ENCODE measurements at regions not wholly inside any gene's neighbourhood (a gene's known extent, or its start where the extent isn't known, plus 50 kb on each side); places are given as distances from the start of the nearest gene placed in this dataset.
A peak's percentile ranks its signal among the peaks of the same experiment; 100 is the strongest.

DNA sequence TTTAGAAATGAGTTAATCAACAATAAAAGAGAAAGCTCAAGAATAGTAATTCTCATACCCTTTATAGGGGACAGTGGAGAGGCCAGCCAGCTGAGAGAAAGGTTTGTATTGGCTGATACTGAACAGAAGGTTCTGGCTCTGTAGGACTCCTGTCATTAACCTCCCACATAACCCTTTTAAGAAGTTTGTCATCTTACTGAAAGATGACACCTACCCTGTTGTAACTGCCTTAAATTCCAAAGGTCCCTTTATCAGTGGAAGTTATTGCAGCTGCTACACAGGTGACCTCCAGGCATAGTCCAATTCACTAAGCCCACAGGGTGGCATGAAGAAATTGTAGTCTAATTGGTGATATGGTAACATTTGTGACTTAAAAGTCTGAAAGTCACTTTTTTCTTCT is 790.1 kb downstream of the TENT5A start:
- H3K4me3 Mint-ChIP-seq, result no peak overlapping the region
- DNase-seq (ENCODE audit: low spot score), result no peak
- H3K36me3 Mint-ChIP-seq, result peaks cover 6% of the 10 kb centered on the region
- CTCF ChIA-PET, result no interaction called here
- TF ChIP-seq, protein P1, sequence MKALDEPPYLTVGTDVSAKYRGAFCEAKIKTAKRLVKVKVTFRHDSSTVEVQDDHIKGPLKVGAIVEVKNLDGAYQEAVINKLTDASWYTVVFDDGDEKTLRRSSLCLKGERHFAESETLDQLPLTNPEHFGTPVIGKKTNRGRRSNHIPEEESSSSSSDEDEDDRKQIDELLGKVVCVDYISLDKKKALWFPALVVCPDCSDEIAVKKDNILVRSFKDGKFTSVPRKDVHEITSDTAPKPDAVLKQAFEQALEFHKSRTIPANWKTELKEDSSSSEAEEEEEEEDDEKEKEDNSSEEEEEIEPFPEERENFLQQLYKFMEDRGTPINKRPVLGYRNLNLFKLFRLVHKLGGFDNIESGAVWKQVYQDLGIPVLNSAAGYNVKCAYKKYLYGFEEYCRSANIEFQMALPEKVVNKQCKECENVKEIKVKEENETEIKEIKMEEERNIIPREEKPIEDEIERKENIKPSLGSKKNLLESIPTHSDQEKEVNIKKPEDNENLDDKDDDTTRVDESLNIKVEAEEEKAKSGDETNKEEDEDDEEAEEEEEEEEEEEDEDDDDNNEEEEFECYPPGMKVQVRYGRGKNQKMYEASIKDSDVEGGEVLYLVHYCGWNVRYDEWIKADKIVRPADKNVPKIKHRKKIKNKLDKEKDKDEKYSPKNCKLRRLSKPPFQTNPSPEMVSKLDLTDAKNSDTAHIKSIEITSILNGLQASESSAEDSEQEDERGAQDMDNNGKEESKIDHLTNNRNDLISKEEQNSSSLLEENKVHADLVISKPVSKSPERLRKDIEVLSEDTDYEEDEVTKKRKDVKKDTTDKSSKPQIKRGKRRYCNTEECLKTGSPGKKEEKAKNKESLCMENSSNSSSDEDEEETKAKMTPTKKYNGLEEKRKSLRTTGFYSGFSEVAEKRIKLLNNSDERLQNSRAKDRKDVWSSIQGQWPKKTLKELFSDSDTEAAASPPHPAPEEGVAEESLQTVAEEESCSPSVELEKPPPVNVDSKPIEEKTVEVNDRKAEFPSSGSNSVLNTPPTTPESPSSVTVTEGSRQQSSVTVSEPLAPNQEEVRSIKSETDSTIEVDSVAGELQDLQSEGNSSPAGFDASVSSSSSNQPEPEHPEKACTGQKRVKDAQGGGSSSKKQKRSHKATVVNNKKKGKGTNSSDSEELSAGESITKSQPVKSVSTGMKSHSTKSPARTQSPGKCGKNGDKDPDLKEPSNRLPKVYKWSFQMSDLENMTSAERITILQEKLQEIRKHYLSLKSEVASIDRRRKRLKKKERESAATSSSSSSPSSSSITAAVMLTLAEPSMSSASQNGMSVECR (CRISPR knock-in tag; IDR thresholded peaks at IDR 0.05; ENCODE audit: borderline replicate concordance), result no peak
- no peak for TF ChIP-seq SOX15 (CRISPR knock-in tag; IDR thresholded peaks at IDR 0.05)
- no peak for TF ChIP-seq ATF1 (CRISPR knock-in tag; IDR thresholded peaks at IDR 0.05)
- no peak for TF ChIP-seq JUN (CRISPR knock-in tag; IDR thresholded peaks at IDR 0.05)
- no peak for TF ChIP-seq NFE2L1 (CRISPR knock-in tag; IDR thresholded peaks at IDR 0.05)
- no peak for TF ChIP-seq HMGA2 (CRISPR knock-in tag; IDR thresholded peaks at IDR 0.05)
- TF ChIP-seq, protein P2, sequence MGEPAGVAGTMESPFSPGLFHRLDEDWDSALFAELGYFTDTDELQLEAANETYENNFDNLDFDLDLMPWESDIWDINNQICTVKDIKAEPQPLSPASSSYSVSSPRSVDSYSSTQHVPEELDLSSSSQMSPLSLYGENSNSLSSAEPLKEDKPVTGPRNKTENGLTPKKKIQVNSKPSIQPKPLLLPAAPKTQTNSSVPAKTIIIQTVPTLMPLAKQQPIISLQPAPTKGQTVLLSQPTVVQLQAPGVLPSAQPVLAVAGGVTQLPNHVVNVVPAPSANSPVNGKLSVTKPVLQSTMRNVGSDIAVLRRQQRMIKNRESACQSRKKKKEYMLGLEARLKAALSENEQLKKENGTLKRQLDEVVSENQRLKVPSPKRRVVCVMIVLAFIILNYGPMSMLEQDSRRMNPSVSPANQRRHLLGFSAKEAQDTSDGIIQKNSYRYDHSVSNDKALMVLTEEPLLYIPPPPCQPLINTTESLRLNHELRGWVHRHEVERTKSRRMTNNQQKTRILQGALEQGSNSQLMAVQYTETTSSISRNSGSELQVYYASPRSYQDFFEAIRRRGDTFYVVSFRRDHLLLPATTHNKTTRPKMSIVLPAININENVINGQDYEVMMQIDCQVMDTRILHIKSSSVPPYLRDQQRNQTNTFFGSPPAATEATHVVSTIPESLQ (CRISPR knock-in tag; IDR thresholded peaks at IDR 0.05), result no peak
- TF ChIP-seq NFATC4 (CRISPR knock-in tag; IDR thresholded peaks at IDR 0.05), result no peak
- TF ChIP-seq ZNF423 (CRISPR knock-in tag; IDR thresholded peaks at IDR 0.05), result no peak
- no peak for TF ChIP-seq NR1H2 (CRISPR knock-in tag; IDR thresholded peaks at IDR 0.05)
- TF ChIP-seq, protein P3, sequence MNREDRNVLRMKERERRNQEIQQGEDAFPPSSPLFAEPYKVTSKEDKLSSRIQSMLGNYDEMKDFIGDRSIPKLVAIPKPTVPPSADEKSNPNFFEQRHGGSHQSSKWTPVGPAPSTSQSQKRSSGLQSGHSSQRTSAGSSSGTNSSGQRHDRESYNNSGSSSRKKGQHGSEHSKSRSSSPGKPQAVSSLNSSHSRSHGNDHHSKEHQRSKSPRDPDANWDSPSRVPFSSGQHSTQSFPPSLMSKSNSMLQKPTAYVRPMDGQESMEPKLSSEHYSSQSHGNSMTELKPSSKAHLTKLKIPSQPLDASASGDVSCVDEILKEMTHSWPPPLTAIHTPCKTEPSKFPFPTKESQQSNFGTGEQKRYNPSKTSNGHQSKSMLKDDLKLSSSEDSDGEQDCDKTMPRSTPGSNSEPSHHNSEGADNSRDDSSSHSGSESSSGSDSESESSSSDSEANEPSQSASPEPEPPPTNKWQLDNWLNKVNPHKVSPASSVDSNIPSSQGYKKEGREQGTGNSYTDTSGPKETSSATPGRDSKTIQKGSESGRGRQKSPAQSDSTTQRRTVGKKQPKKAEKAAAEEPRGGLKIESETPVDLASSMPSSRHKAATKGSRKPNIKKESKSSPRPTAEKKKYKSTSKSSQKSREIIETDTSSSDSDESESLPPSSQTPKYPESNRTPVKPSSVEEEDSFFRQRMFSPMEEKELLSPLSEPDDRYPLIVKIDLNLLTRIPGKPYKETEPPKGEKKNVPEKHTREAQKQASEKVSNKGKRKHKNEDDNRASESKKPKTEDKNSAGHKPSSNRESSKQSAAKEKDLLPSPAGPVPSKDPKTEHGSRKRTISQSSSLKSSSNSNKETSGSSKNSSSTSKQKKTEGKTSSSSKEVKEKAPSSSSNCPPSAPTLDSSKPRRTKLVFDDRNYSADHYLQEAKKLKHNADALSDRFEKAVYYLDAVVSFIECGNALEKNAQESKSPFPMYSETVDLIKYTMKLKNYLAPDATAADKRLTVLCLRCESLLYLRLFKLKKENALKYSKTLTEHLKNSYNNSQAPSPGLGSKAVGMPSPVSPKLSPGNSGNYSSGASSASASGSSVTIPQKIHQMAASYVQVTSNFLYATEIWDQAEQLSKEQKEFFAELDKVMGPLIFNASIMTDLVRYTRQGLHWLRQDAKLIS (CRISPR knock-in tag; IDR thresholded peaks at IDR 0.05; ENCODE audit: borderline replicate concordance), result no peak
- TF ChIP-seq, protein P4, sequence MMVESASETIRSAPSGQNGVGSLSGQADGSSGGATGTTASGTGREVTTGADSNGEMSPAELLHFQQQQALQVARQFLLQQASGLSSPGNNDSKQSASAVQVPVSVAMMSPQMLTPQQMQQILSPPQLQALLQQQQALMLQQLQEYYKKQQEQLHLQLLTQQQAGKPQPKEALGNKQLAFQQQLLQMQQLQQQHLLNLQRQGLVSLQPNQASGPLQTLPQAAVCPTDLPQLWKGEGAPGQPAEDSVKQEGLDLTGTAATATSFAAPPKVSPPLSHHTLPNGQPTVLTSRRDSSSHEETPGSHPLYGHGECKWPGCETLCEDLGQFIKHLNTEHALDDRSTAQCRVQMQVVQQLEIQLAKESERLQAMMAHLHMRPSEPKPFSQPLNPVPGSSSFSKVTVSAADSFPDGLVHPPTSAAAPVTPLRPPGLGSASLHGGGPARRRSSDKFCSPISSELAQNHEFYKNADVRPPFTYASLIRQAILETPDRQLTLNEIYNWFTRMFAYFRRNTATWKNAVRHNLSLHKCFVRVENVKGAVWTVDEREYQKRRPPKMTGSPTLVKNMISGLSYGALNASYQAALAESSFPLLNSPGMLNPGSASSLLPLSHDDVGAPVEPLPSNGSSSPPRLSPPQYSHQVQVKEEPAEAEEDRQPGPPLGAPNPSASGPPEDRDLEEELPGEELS (CRISPR knock-in tag; IDR thresholded peaks at IDR 0.05), result no peak
- TF ChIP-seq, protein P5, sequence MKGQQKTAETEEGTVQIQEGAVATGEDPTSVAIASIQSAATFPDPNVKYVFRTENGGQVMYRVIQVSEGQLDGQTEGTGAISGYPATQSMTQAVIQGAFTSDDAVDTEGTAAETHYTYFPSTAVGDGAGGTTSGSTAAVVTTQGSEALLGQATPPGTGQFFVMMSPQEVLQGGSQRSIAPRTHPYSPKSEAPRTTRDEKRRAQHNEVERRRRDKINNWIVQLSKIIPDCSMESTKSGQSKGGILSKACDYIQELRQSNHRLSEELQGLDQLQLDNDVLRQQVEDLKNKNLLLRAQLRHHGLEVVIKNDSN (CRISPR knock-in tag; IDR thresholded peaks at IDR 0.05), result no peak
- TF ChIP-seq SMAD3 (CRISPR knock-in tag; IDR thresholded peaks at IDR 0.05; ENCODE audit: borderline replicate concordance), result no peak
- no peak for TF ChIP-seq ZNF232 (CRISPR knock-in tag; IDR thresholded peaks at IDR 0.05)
- no peak for TF ChIP-seq ZNF138 (CRISPR knock-in tag; conservative IDR thresholded peaks at IDR 0.05)
- no peak for TF ChIP-seq NR2C2 (CRISPR knock-in tag; IDR thresholded peaks at IDR 0.05)
- no peak for TF ChIP-seq TCF7 (CRISPR knock-in tag; IDR thresholded peaks at IDR 0.05; ENCODE audit: low read depth)
- TF ChIP-seq MYBL2 (CRISPR knock-in tag; IDR thresholded peaks at IDR 0.05), result no peak
- no peaks in the 10 kb centered on the region for H3K27me3 Mint-ChIP-seq (ENCODE audit: low read depth)
- peaks cover 24% of the 10 kb centered on the region for H3K4me1 Mint-ChIP-seq
- peak; percentile 63 for ATAC-seq
- H3K27ac Mint-ChIP-seq, result no peak overlapping the region
- H3K9me3 Mint-ChIP-seq, result peaks cover 18% of the 10 kb centered on the region
- POLR2A ChIA-PET, result no interaction called here

All from WTC11 (cell line).